H1 (cell line): ENCODE measurements at regions not wholly inside any gene's neighbourhood (a gene's known extent, or its start where the extent isn't known, plus 50 kb on each side); places are given as distances from the start of the nearest gene placed in this dataset.

Source experiments
- CTCF ChIA-PET: fragments of 300-600 bp; sonication (Branson Sonifier 250); formaldehyde crosslinking; loops from one replicate; lab custom pipeline; 2021; ENCODE audit not compliant: partially characterized antibody; lab: Charles Lee
- POLR2A ChIA-PET: fragments of 300-600 bp; sonication (Branson Sonifier 250); formaldehyde crosslinking; loops from one replicate; lab custom pipeline; 2021; ENCODE audit warnings: inconsistent platforms; ENCODE audit not compliant: partially characterized antibody; lab: Charles Lee
- DNase-seq, 2 experiments: peaks; one replicate each; pipeline versions ENCODE4 v3.0.0 to v3.0.0-alpha.2; 2010 to 2022; ENCODE audit warnings: low spot score in 2 of 2, low read depth in 1 of 2, mixed read lengths in 1 of 2
- FAIRE-seq: peaks from 2 replicates; lab custom pipeline; 2011; peaks lifted over from hg19 to GRCh38; lab: Jason Lieb, UNC
- H2AFZ ChIP-seq: 2 replicates; pipeline ENCODE4 v1.8.1; 2012; ENCODE audit warnings: low read length, inconsistent platforms
- H2AK5ac ChIP-seq: 2 replicates; pipeline ENCODE4 v1.6.1; 2013; ENCODE audit warnings: low read depth, low read length
- H2BK120ac ChIP-seq: replicated peaks from 2 replicates; pipeline ENCODE3; 2013; ENCODE audit warnings: low read depth, low read length, inconsistent platforms
- H2BK12ac ChIP-seq: 2 replicates; pipeline ENCODE4 v1.6.1; 2013; ENCODE audit warnings: low read depth, low read length
- H2BK15ac ChIP-seq: 2 replicates; pipeline ENCODE4 v1.6.1; 2013; ENCODE audit warnings: low read length
- H2BK20ac ChIP-seq: 2 replicates; pipeline ENCODE4 v1.6.1; 2013; ENCODE audit warnings: low read length
- H2BK5ac ChIP-seq: 2 replicates; pipeline ENCODE4 v1.6.1; 2013; ENCODE audit warnings: low read depth, low read length
- H3K14ac ChIP-seq: 2 replicates; pipeline ENCODE4 v1.6.1; 2013; ENCODE audit warnings: inconsistent platforms; ENCODE audit not compliant: insufficient read length
- H3K18ac ChIP-seq: 2 replicates; pipeline ENCODE4 v1.6.1; 2013; ENCODE audit warnings: low read length; ENCODE audit errors: extremely low read depth
- H3K23ac ChIP-seq: 2 replicates; pipeline ENCODE4 v1.6.1; 2013; ENCODE audit warnings: inconsistent platforms; ENCODE audit not compliant: insufficient read length
- H3K23me2 ChIP-seq: 2 replicates; pipeline ENCODE4 v1.6.1; 2013; ENCODE audit warnings: low read depth, low read length
- H3K27ac ChIP-seq: 2 replicates; pipeline ENCODE4 v1.6.1; 2011; ENCODE audit warnings: low read depth, low read length, inconsistent platforms
- H3K27me3 ChIP-seq, 4 experiments: replicated peaks in 1 of 4; 1 replicate in 1 of 4; 2 replicates in 3 of 4; pipeline versions ENCODE4 v1.6.1 to v1.8.1; 2011 to 2013; ENCODE audit warnings: low read length in 3 of 4, mild to moderate bottlenecking in 3 of 4, inconsistent platforms in 2 of 4, mixed read lengths in 2 of 4, moderate library complexity in 1 of 4; ENCODE audit not compliant: control insufficient read depth in 3 of 4, insufficient read depth in 3 of 4; ENCODE audit errors: extremely low read depth in 1 of 4
- H3K36me3 ChIP-seq, 4 experiments: 2 replicates each; pipeline versions ENCODE4 v1.6.1 to v1.8.1; 2011 to 2013; ENCODE audit warnings: mild to moderate bottlenecking in 4 of 4, low read length in 3 of 4, moderate library complexity in 2 of 4, control low read depth in 1 of 4, inconsistent platforms in 1 of 4; ENCODE audit not compliant: insufficient read depth in 4 of 4, control insufficient read depth in 2 of 4
- H3K4ac ChIP-seq: replicated peaks from 2 replicates; pipeline ENCODE3; 2013; ENCODE audit warnings: low read length, low read depth, mixed read lengths, inconsistent platforms; ENCODE audit not compliant: insufficient read length
- H3K4me1 ChIP-seq, 4 experiments: replicated peaks in 1 of 4; 1 replicate in 1 of 4; 2 replicates in 3 of 4; pipeline versions ENCODE4 v1.6.1 to v1.8.1; 2011 to 2013; ENCODE audit warnings: low read length in 3 of 4, inconsistent platforms in 2 of 4, mixed read lengths in 1 of 4; ENCODE audit not compliant: insufficient read depth in 4 of 4, control insufficient read depth in 3 of 4
- H3K4me2 ChIP-seq, 2 experiments: 2 replicates each; pipeline versions ENCODE4 v1.6.1 to v1.8.1; 2011 to 2013; ENCODE audit warnings: low read depth in 2 of 2, low read length in 2 of 2, control low read depth in 1 of 2, inconsistent platforms in 1 of 2, mild to moderate bottlenecking in 1 of 2; ENCODE audit not compliant: insufficient read depth in 1 of 2
- H3K4me3 ChIP-seq, 4 experiments: fragments of 200-600, 300-600 bp in 1 of 4; sonication (generic), shearing (Covaris generic), sonication (Bioruptor Twin) in 1 of 4; 2 replicates each; pipeline versions ENCODE4 v1.5.1 to v1.8.1; 2011 to 2016; ENCODE audit warnings: low read length in 4 of 4, low read depth in 3 of 4, control low read depth in 2 of 4, inconsistent platforms in 2 of 4, mild to moderate bottlenecking in 2 of 4, mixed read lengths in 1 of 4, moderate library complexity in 1 of 4; ENCODE audit not compliant: insufficient read depth in 2 of 4; ENCODE audit errors: extremely low read depth in 1 of 4
- H3K56ac ChIP-seq: replicated peaks from 2 replicates; pipeline ENCODE3; 2013; ENCODE audit warnings: low read depth, mild to moderate bottlenecking, mixed read lengths, low read length, inconsistent platforms; ENCODE audit not compliant: insufficient read length
- H3K79me1 ChIP-seq: 2 replicates; pipeline ENCODE4 v1.6.1; 2013; ENCODE audit warnings: low read depth, low read length, control low read depth
- H3K79me2 ChIP-seq, 2 experiments: 2 replicates each; pipeline versions ENCODE4 v1.6.1 to v1.8.1; 2012 to 2013; ENCODE audit warnings: low read length in 2 of 2, mild to moderate bottlenecking in 2 of 2, inconsistent platforms in 1 of 2; ENCODE audit not compliant: insufficient read depth in 2 of 2, control insufficient read depth in 1 of 2
- H3K9ac ChIP-seq, 4 experiments: replicated peaks in 1 of 4; 1 replicate in 1 of 4; 2 replicates in 3 of 4; pipeline versions ENCODE4 v1.6.1 to v1.8.1; 2011 to 2013; ENCODE audit warnings: low read depth in 3 of 4, low read length in 3 of 4, control low read depth in 2 of 4, mild to moderate bottlenecking in 2 of 4, moderate library complexity in 2 of 4, inconsistent platforms in 1 of 4; ENCODE audit errors: extremely low read depth in 1 of 4
- H3K9me3 ChIP-seq, 2 experiments: 2 replicates each; pipeline versions ENCODE4 v1.6.1 to v1.8.1; 2012 to 2013; ENCODE audit warnings: mild to moderate bottlenecking in 2 of 2, moderate library complexity in 2 of 2, control low read depth in 1 of 2, inconsistent platforms in 1 of 2, low read depth in 1 of 2, low read length in 1 of 2, mixed read lengths in 1 of 2; ENCODE audit not compliant: insufficient read depth in 2 of 2
- H4K20me1 ChIP-seq, 2 experiments: replicated peaks in 1 of 2; 2 replicates each; pipeline versions ENCODE3 to v1.8.1; 2011 to 2013; ENCODE audit warnings: inconsistent platforms in 2 of 2, low read length in 2 of 2, mild to moderate bottlenecking in 1 of 2; ENCODE audit not compliant: insufficient read depth in 2 of 2, control insufficient read depth in 1 of 2
- H4K5ac ChIP-seq: 2 replicates; pipeline ENCODE4 v1.6.1; 2013; ENCODE audit warnings: low read length, low read depth, mixed read lengths, inconsistent platforms; ENCODE audit not compliant: insufficient read length
- H4K8ac ChIP-seq: 2 replicates; pipeline ENCODE4 v1.8.0; 2013; ENCODE audit warnings: mild to moderate bottlenecking, moderate library complexity, low read length, inconsistent platforms; ENCODE audit not compliant: insufficient read depth; ENCODE audit errors: extremely low read depth
- H4K91ac ChIP-seq: replicated peaks from 2 replicates; pipeline ENCODE3; 2013; ENCODE audit warnings: low read length, mixed read lengths, inconsistent platforms; ENCODE audit not compliant: insufficient read length
- ASH2L ChIP-seq: fragments of 200-600, 300-600 bp; sonication (generic); IDR thresholded peaks from one replicate; pipeline ENCODE4 v1.7.1; 2017; ENCODE audit warnings: low read length
- CBX8 ChIP-seq: fragments of 300-800, 300-1000 bp; sonication (generic); IDR thresholded peaks from 2 replicates; pipeline ENCODE4 v1.7.1; 2016; ENCODE audit warnings: low read depth, low read length, borderline replicate concordance
- CREB1 ChIP-seq: IDR thresholded peaks from 2 replicates; pipeline ENCODE4 v1.6.1; 2012; ENCODE audit warnings: inconsistent platforms
- HDAC2 ChIP-seq, 2 experiments: fragments of 300-600 bp in 1 of 2; sonication (generic) in 1 of 2; IDR thresholded peaks; 2 replicates each; pipeline ENCODE4 v1.6.1; 2011 to 2012; ENCODE audit warnings: low read depth in 2 of 2, low read length in 2 of 2, mild to moderate bottlenecking in 2 of 2, moderate library complexity in 2 of 2, borderline replicate concordance in 1 of 2, inconsistent platforms in 1 of 2
- JUND ChIP-seq: IDR thresholded peaks from 2 replicates; pipeline ENCODE4 v1.6.1; 2011; ENCODE audit warnings: mild to moderate bottlenecking, improper control_type of control experiment, low read length
- KDM1A ChIP-seq: fragments of 200-600, 300-600 bp; sonication (generic); IDR thresholded peaks from 2 replicates; pipeline ENCODE4 v1.7.1; 2016; ENCODE audit warnings: mild to moderate bottlenecking, low read length, borderline replicate concordance
- MAFK ChIP-seq: IDR thresholded peaks from 2 replicates; pipeline ENCODE4 v1.6.1; 2012; ENCODE audit warnings: low read depth, mild to moderate bottlenecking, improper control_type of control experiment, low read length
- NRF1 ChIP-seq: IDR thresholded peaks from 2 replicates; pipeline ENCODE4 v1.6.1; 2011; ENCODE audit warnings: mild to moderate bottlenecking, low read depth, low read length, improper control_type of control experiment
- RBBP5 ChIP-seq: IDR thresholded peaks from 2 replicates; pipeline ENCODE4 v1.7.1; 2012; ENCODE audit warnings: low read depth, mild to moderate bottlenecking, inconsistent platforms, low read length, moderate library complexity, borderline replicate concordance
- RNF2 ChIP-seq: fragments of 200-900, 300-1000 bp; sonication (generic); IDR thresholded peaks from 2 replicates; pipeline ENCODE4 v1.7.1; 2016; ENCODE audit warnings: borderline replicate concordance, low read depth, mild to moderate bottlenecking, antibody characterized with exemption, low read length; ENCODE audit not compliant: poor library complexity, severe bottlenecking; ENCODE audit errors: missing control alignments
- RXRA ChIP-seq: IDR thresholded peaks from 2 replicates; pipeline ENCODE4 v1.6.1; 2011; ENCODE audit warnings: low read depth, mild to moderate bottlenecking, low read length, moderate library complexity; ENCODE audit not compliant: insufficient read depth
- TF ChIP-seq, protein P1 (sequence below): IDR thresholded peaks from 2 replicates; pipeline ENCODE4 v1.6.1; 2012; ENCODE audit warnings: low read length, inconsistent platforms
- TF ChIP-seq, protein P2 (sequence below): IDR thresholded peaks from 2 replicates; pipeline ENCODE4 v1.6.1; 2012; ENCODE audit warnings: inconsistent platforms

DNA sequence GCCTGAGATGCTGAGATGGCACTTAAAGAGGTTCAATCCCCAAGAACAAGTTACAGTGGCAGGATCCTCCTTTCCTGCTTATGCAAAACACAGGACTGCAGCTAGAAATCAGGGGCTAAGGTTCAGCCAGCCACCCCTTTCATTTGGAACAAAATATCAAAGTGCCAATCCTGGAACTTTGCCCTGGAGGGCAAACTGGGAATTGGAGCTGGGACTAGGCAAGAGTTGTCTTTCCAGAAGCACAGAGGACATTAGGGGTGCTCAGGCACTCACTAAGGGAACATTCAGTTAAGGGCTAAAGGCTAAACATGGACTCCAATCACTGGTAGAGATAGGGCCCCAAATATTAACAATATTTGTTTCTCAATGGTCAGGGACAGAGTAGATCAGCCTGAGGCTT, 237.2 kb downstream of the EMP1 start:
- H2BK20ac ChIP-seq = no peak overlapping the region
- no peaks in the 10 kb centered on the region for H3K79me2 ChIP-seq
- no peak overlapping the region for H3K14ac ChIP-seq
- no peak overlapping the region for H4K8ac ChIP-seq
- H4K91ac ChIP-seq = no peak overlapping the region
- H3K36me3 ChIP-seq = no peaks in the 10 kb centered on the region
- H2BK120ac ChIP-seq = no peak overlapping the region
- H3K9ac ChIP-seq = no peak overlapping the region
- H3K9me3 ChIP-seq = no peaks in the 10 kb centered on the region
- no peak overlapping the region for H2BK5ac ChIP-seq
- no peak for FAIRE-seq
- H3K4me2 ChIP-seq = no peak overlapping the region
- no peak overlapping the region for H2AK5ac ChIP-seq
- no peak overlapping the region for H2AFZ ChIP-seq
- no peaks in the 10 kb centered on the region for H3K79me1 ChIP-seq
- H2BK15ac ChIP-seq = no peak overlapping the region; the same call in 1 of the 2 replicates
- H3K4me1 ChIP-seq = peaks cover 0 to 10% (median 6%) of the 10 kb centered on the region in 4 experiments; a peak in 2 of 7 replicates
- no peak overlapping the region for H4K5ac ChIP-seq
- no peak overlapping the region for H3K27ac ChIP-seq
- H3K23ac ChIP-seq = no peak overlapping the region
- ChIA-PET CTCF (interaction anchor here (0.8 to 1.7 kb wide), 2 partner anchors 155 to 224 kb away, joined by 3 to 4 read pairs; no protein-coding TSS in a partner anchor), POLR2A (interaction anchor here (0.5 kb wide), 1 partner anchor 186 kb away, joined by 3 read pairs; no protein-coding TSS in a partner anchor)
- H4K20me1 ChIP-seq = no peaks in the 10 kb centered on the region
- H3K23me2 ChIP-seq = no peaks in the 10 kb centered on the region
- no peak overlapping the region for H3K18ac ChIP-seq
- H2BK12ac ChIP-seq = no peak overlapping the region
- H3K56ac ChIP-seq = no peak overlapping the region
- no peaks in the 10 kb centered on the region for H3K27me3 ChIP-seq
- no peak for DNase-seq
- H3K4ac ChIP-seq = no peak overlapping the region
- no peak overlapping the region for H3K4me3 ChIP-seq
- no peak for TF ChIP-seq ASH2L
- TF ChIP-seq CREB1 = no peak
- TF ChIP-seq CBX8 = no peak
- no peak for TF ChIP-seq NRF1
- no peak for TF ChIP-seq RXRA
- TF ChIP-seq KDM1A = no peak
- TF ChIP-seq, protein P1, sequence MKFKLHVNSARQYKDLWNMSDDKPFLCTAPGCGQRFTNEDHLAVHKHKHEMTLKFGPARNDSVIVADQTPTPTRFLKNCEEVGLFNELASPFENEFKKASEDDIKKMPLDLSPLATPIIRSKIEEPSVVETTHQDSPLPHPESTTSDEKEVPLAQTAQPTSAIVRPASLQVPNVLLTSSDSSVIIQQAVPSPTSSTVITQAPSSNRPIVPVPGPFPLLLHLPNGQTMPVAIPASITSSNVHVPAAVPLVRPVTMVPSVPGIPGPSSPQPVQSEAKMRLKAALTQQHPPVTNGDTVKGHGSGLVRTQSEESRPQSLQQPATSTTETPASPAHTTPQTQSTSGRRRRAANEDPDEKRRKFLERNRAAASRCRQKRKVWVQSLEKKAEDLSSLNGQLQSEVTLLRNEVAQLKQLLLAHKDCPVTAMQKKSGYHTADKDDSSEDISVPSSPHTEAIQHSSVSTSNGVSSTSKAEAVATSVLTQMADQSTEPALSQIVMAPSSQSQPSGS = no peak
- no peak for TF ChIP-seq JUND
- no peak for TF ChIP-seq MAFK
- TF ChIP-seq RBBP5 = no peak
- TF ChIP-seq, protein P2, sequence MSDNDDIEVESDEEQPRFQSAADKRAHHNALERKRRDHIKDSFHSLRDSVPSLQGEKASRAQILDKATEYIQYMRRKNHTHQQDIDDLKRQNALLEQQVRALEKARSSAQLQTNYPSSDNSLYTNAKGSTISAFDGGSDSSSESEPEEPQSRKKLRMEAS = no peak
- no peak for TF ChIP-seq RNF2
- TF ChIP-seq HDAC2 (IDR thresholded peaks at IDR 0.05; ENCODE audit: borderline replicate concordance in 1 of 2, low read depth in 2 of 2, low read length in 2 of 2) = no peak
